ENCODE measurements at regions not wholly inside any gene's neighbourhood (a gene's known extent, or its start where the extent isn't known, plus 50 kb on each side); places are given as distances from the start of the nearest gene placed in this dataset.
"Not testable (repeated sequence)": the region's sequence is repeated elsewhere in the genome, so short reads cannot be mapped to it uniquely, and the experiment has no call there.

DNA sequence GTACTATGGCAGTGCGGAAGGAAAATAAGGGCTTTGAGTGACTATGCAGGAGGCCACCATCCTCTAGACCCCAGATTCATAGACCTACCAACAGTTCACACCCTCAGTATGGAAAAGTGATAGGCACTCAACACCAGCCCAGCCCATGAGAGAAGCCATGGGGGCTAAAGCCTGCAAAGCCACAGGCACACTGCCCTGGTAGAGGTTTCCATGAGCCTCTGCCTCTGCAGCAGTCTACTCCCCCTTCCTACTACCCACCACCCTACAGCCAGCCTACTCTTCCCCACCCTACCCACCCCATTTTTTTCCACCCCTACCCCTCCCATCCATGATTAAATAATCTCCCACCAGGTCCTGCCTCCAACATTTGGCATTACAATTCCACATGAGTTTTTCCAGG is 241.9 kb downstream of the CWH43 start:
- not testable (repeated sequence) for DNase-seq

DNA sequence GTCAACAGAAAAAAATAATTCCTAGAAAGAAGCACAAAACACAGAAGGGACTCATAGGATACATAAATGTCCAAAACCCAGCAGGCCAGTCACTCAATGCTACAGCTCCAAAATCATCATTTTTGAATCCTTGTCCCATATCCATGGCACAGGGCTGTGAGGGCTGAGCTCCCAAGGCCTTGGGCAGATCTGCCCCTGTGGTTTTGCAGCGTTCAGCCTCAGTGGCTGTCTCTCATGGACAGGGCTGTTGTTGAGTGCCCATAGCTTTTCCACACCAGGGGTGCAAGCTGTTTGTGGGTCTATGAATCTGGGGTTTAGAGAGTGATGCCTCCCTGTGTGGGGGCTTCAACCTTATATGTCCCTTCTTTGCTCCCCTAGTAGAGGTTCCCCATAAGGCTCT is 243.2 kb downstream of the CWH43 start:
- not testable (repeated sequence) for DNase-seq

GRCh38 chr4:49229713-49230112 is 243.6 kb downstream of the CWH43 start:
- DNase-seq: not testable (repeated sequence)

DNA sequence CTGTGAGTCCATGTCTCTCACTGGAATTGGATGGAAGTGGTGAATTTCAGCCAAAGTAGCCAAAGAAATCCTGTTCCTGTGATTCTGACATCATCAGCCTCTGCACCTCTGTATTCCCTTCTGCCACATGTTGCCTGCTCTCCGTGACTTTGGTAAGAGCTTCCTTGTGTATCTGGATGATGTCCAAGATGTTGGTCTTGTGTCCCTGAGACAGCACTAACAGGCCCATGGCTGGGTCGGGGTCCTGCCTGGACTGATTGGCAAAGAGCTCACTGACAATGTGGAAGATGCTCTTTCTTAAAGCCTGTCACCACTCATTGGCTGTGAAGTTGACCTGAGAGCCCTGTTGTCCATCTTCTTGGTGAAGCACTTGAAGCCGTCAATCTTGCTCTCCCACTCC is 247.3 kb downstream of the CWH43 start:
- not testable (repeated sequence) for DNase-seq

- not testable (repeated sequence) for DNase-seq
Measured at GRCh38 chr4:49233749-49234148, 247.7 kb downstream of the CWH43 start.

- not testable (repeated sequence) for DNase-seq
Measured at GRCh38 chr4:49234382-49234781, 248.3 kb downstream of the CWH43 start.

- DNase-seq: not testable (repeated sequence)
Measured at GRCh38 chr4:49235413-49236160, 249.5 kb downstream of the CWH43 start.

GRCh38 chr4:49236474-49236873 is 250.4 kb downstream of the CWH43 start:
- DNase-seq: not testable (repeated sequence)

DNA sequence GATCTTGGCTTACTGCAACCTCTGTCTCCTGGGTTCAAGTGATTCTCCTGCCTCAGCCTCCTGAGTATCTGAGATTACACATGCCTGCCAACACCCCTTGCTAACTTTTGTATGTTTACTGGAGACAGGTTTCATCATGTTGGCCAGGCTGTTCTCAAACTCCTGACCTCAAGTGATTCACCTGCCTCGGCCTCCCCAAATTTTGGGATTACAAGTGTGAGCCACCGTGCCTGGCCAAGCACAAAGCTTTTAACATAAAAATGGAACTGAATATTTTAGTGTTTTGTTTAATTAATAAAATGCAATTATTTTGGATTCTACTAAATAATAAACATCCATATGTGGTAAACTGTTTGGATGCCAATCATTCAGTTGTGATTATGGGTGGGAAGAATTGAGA is 255.2 kb downstream of the CWH43 start:
- DNase-seq: not testable (repeated sequence)

- not testable (repeated sequence) for DNase-seq
Measured at GRCh38 chr4:49262786-49263185, 276.7 kb downstream of the CWH43 start.

- not testable (repeated sequence) for DNase-seq
Measured at GRCh38 chr4:49270435-49270834, 284.4 kb downstream of the CWH43 start.

DNA sequence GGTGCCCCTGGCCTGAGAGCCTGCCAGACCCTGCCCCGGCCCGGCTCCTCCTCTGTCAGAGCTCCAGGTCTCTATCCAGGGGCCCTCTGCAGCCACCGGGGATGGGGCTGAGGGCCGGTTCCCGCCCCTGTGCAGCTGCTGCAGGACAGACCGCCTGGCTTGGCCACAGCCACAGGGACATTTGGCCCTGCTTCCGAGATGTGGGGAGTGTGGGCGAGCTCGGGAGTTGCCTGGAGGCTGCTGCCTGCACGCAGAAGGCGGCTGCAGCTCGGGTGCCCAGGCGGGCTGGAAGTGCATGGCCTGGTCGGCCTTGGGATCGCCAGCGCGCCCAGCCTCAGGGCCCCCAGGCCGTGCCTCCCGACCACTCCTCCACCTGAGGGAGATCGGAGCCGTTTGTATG is 284.8 kb downstream of the CWH43 start:
- not testable (repeated sequence) for DNase-seq

DNA sequence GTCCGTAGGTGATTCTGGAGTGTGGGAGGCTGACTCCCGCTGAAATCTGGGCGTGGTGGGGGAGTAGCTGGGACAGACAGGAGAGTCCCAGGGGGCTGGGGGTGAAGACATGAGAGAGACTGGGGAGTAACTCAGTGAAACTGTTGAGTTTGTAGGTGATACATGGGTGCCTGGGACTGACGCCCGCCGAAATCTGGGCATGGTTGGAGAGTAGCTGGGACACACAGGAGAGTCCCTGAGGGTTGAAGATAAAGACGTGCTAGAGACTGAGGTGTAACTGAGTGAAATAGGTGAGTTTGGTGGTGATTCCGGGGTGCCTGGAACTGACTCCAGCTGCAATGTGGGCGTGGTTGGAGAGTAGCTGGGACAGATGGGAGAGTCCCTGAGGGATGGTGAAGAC is 299.8 kb downstream of the CWH43 start:
- DNase-seq: not testable (repeated sequence)

- not testable (repeated sequence) for DNase-seq
Measured at GRCh38 chr4:49286926-49287745, 301.1 kb downstream of the CWH43 start.

- not testable (repeated sequence) for DNase-seq
Measured at GRCh38 chr4:49287893-49288292, 301.8 kb downstream of the CWH43 start.

DNA sequence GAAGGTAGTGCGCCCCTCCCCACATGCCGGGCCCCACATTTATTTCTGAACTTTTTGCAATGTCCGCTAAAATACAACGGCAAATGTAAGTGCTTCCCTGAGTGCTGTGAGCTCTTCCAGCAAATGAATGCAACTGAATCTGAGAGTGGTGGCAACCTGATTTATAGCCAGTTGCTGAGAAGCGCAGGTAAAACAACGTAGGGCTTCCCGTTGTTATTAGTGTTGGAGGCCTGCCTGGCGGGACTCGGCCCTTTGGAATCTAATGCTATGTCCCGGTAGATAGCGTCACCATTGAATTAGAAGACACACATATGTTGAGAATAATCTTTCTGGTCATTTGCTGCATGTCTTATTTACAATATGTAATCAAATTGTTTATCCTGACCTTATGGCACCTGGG is 302.7 kb downstream of the CWH43 start:
- DNase-seq: not testable (repeated sequence)

DNA sequence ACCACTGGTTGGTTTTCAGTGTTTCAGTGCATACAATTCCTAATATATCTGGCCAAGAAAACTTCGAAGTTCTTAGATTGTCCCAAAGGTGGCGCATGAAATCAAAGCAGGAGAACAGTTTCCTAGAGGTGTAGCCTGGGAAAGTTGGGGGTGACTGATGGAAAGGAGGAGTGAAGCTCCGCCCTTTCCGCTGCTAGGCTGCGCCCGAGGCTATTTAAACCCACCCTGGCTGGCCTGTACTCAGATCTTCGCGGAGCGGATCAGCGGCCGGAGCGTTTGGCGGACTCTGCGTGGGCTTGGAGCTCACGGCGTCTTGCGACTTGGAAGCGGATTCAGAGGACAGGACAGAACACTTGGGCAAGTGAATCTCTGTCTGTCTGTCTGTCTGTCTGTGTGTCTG is 328.7 kb downstream of the CWH43 start:
- not testable (repeated sequence) for DNase-seq

DNA sequence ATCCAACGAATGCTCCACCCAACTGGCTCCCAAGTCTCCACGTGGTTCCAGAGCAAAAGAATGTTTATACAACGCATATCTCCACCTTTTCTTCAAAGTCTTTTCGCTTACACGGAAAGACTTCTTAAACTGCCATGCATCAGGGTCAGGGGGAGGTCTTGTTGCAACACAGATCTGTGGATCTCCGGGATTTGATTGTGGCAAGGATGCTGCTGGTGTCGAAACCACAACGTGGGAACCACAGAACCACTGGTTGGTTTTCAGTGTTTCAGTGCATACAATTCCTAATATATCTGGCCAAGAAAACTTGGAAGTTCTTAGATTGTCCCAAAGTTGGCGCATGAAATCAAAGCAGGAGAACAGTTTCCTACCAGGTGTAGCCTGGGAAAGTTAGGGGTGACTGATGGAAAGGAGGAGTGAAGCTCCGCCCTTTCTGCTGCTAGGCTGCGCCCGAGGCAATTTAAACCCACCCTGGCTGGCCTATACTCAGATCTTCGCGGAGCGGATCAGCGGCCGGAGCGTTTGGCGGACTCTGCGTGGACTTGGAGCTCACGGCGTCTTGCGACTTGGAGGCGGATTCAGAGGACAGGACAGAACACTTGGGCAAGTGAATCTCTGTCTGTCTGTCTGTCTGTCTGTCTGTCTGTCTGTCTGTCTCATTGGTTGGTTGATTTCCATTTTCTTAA is 334.8 kb downstream of the CWH43 start:
- DNase-seq: not testable (repeated sequence)

DNA sequence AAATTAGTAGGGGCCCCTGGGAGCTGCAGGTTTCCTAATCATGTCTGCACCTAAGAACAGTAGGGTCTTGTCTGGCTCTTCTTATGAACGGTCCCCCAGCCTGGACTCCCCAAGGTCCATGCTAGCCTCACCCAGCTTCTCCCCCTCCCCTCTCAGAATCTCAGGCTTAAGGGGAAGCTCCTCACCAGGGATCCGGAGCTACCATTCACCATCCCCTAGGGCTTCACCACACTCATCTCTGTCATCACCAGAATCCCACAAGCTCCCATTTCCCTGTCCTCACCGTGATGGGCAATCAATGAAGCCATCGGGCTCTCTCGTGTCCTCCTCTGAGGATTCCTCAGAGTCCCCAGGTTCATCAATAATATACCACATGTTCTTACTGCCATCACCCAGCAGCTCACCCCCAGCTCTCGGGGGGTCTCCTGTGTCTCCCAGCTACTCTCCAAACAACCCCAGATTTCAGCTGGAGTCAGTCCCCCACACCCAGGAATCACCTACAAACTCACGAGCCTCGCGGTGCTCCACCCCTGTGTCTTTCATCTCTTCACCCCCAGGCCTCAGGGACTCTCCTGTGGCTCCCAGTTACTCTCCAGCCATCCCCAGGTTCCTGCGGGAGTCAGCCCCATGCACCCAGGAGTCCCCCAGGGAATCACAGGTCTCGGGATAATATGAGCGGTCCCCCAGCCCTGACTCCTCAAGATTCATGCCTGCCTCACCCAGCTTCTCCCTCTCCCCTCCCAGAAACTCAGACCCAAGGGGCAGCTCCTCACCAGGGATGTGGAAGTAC is 335.6 kb downstream of the CWH43 start:
- DNase-seq: not testable (repeated sequence)

- DNase-seq: not testable (repeated sequence)
Measured at GRCh38 chr4:49322610-49323572, 336.8 kb downstream of the CWH43 start.

Data from muscle of arm (tissue), 1 donor.